Keratinocyte (primary cell): ENCODE measurements at regions not wholly inside any gene's neighbourhood (a gene's known extent, or its start where the extent isn't known, plus 50 kb on each side); places are given as distances from the start of the nearest gene placed in this dataset.

Source experiments
- EZH2 ChIP-seq: IDR thresholded peaks from one replicate; pipeline ENCODE4 v1.6.1; 2012; ENCODE audit warnings: inconsistent platforms, mild to moderate bottlenecking, low read length, moderate library complexity
- TF ChIP-seq, protein P1 (sequence below), 3 experiments: IDR thresholded peaks in 1 of 3; conservative IDR thresholded peaks in 1 of 3; optimal IDR thresholded peaks in 1 of 3; 2 replicates in 2 of 3; 3 replicates in 1 of 3; pipeline versions ENCODE3 to v1.5.1; 2011; ENCODE audit warnings: low read length in 3 of 3, mild to moderate bottlenecking in 3 of 3, moderate library complexity in 2 of 3, control low read depth in 1 of 3, inconsistent platforms in 1 of 3; ENCODE audit not compliant: insufficient read depth in 2 of 3; ENCODE audit errors: extremely low read depth in 1 of 3

- TF ChIP-seq, protein P1, sequence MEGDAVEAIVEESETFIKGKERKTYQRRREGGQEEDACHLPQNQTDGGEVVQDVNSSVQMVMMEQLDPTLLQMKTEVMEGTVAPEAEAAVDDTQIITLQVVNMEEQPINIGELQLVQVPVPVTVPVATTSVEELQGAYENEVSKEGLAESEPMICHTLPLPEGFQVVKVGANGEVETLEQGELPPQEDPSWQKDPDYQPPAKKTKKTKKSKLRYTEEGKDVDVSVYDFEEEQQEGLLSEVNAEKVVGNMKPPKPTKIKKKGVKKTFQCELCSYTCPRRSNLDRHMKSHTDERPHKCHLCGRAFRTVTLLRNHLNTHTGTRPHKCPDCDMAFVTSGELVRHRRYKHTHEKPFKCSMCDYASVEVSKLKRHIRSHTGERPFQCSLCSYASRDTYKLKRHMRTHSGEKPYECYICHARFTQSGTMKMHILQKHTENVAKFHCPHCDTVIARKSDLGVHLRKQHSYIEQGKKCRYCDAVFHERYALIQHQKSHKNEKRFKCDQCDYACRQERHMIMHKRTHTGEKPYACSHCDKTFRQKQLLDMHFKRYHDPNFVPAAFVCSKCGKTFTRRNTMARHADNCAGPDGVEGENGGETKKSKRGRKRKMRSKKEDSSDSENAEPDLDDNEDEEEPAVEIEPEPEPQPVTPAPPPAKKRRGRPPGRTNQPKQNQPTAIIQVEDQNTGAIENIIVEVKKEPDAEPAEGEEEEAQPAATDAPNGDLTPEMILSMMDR (optimal IDR thresholded peaks at IDR 0.05 in 1 of 3, IDR thresholded peaks at IDR 0.05 in 1 of 3, conservative IDR thresholded peaks at IDR 0.05 in 1 of 3; ENCODE audit: extremely low read depth in 1 of 3, insufficient read depth in 2 of 3, low read length in 3 of 3), result no peak
- no peak for TF ChIP-seq EZH2
These were observed 1881.7 kb downstream of the PCDH7 start for GRCh38 chr4:32601848-32602247.
